GM21723 (cell line): ENCODE measurements at regions not wholly inside any gene's neighbourhood (a gene's known extent, or its start where the extent isn't known, plus 50 kb on each side); places are given as distances from the start of the nearest gene placed in this dataset.

Source experiments
- ATAC-seq: cut with Tn5 transposase; IDR thresholded peaks from one replicate; pipeline ENCODE4 v1.9.1; 2021; ENCODE audit warnings: mild to moderate bottlenecking, moderate library complexity; ENCODE audit not compliant: unreplicated experiment

- no peak for ATAC-seq
These were observed 416.6 kb downstream of the AEBP2 start for GRCh38 chr12:19855851-19856250.

- no peak for ATAC-seq
These were observed 417.1 kb downstream of the AEBP2 start for GRCh38 chr12:19856389-19856788.

GRCh38 chr12:19857204-19857603 lies 417.9 kb downstream of the AEBP2 start:
- ATAC-seq = no peak

- no peak for ATAC-seq
These were observed 427.9 kb downstream of the AEBP2 start for GRCh38 chr12:19867151-19867550.

- ATAC-seq = no peak
These were observed 428.7 kb downstream of the AEBP2 start for GRCh38 chr12:19867970-19868369.

- ATAC-seq = no peak
These were observed 430.1 kb downstream of the AEBP2 start for GRCh38 chr12:19869413-19869812.

- no peak for ATAC-seq
These were observed 433.6 kb downstream of the AEBP2 start for GRCh38 chr12:19872621-19873540.

- no peak for ATAC-seq
These were observed 440.8 kb downstream of the AEBP2 start for GRCh38 chr12:19880076-19880475.

GRCh38 chr12:19880721-19881120 lies 441.4 kb downstream of the AEBP2 start:
- no peak for ATAC-seq

- ATAC-seq = no peak
These were observed 443.1 kb downstream of the AEBP2 start for GRCh38 chr12:19882346-19882745.

- ATAC-seq = no peak
These were observed 444.8 kb downstream of the AEBP2 start for GRCh38 chr12:19884021-19884492.

- ATAC-seq = no peak
These were observed 446.0 kb downstream of the AEBP2 start for GRCh38 chr12:19885093-19885812.

GRCh38 chr12:19886065-19886464 lies 446.8 kb downstream of the AEBP2 start:
- ATAC-seq = no peak

- ATAC-seq = no peak
These were observed 447.4 kb downstream of the AEBP2 start for GRCh38 chr12:19886639-19887064.

- ATAC-seq = no peak
These were observed 450.7 kb downstream of the AEBP2 start for GRCh38 chr12:19890024-19890423.

- no peak for ATAC-seq
These were observed 452.8 kb downstream of the AEBP2 start for GRCh38 chr12:19891936-19892591.

GRCh38 chr12:19893514-19893913 lies 454.2 kb downstream of the AEBP2 start:
- no peak for ATAC-seq

GRCh38 chr12:19894050-19894449 lies 454.8 kb downstream of the AEBP2 start:
- ATAC-seq = no peak

GRCh38 chr12:19894803-19895202 lies 455.5 kb downstream of the AEBP2 start:
- ATAC-seq = peak; percentile 67

GRCh38 chr12:19895246-19896020 lies 456.1 kb downstream of the AEBP2 start:
- ATAC-seq = no peak

GRCh38 chr12:19896041-19896440 lies 456.7 kb downstream of the AEBP2 start:
- ATAC-seq = no peak
